Lower leg skin (tissue), 3 donors: ENCODE measurements at regions not wholly inside any gene's neighbourhood (a gene's known extent, or its start where the extent isn't known, plus 50 kb on each side); places are given as distances from the start of the nearest gene placed in this dataset.

Experiments
- POLR2A ChIP-seq, 2 donors: fragments of 450-650 bp; IDR thresholded peaks; one replicate each; pipeline ENCODE4 v1.6.1; 2016 to 2017; ENCODE audit warnings: antibody characterized with exemption in 2 of 2, mild to moderate bottlenecking in 1 of 2, moderate library complexity in 1 of 2
- TF ChIP-seq, protein P1 (sequence below), 3 donors: fragments of 450-650 bp; IDR thresholded peaks; one replicate each; pipeline ENCODE4 v1.5.1; 2016; ENCODE audit warnings: antibody characterized with exemption in 3 of 3, mild to moderate bottlenecking in 3 of 3, moderate library complexity in 2 of 3

GRCh38 chr4:83723609-83724008 is 187.7 kb downstream of the GPAT3 start:
- TF ChIP-seq, protein P1, sequence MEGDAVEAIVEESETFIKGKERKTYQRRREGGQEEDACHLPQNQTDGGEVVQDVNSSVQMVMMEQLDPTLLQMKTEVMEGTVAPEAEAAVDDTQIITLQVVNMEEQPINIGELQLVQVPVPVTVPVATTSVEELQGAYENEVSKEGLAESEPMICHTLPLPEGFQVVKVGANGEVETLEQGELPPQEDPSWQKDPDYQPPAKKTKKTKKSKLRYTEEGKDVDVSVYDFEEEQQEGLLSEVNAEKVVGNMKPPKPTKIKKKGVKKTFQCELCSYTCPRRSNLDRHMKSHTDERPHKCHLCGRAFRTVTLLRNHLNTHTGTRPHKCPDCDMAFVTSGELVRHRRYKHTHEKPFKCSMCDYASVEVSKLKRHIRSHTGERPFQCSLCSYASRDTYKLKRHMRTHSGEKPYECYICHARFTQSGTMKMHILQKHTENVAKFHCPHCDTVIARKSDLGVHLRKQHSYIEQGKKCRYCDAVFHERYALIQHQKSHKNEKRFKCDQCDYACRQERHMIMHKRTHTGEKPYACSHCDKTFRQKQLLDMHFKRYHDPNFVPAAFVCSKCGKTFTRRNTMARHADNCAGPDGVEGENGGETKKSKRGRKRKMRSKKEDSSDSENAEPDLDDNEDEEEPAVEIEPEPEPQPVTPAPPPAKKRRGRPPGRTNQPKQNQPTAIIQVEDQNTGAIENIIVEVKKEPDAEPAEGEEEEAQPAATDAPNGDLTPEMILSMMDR (IDR thresholded peaks at IDR 0.05) = no peak
- no peak for TF ChIP-seq POLR2A (IDR thresholded peaks at IDR 0.05)
